ENCODE measurements at regions not wholly inside any gene's neighbourhood (a gene's known extent, or its start where the extent isn't known, plus 50 kb on each side); places are given as distances from the start of the nearest gene placed in this dataset.

DNA sequence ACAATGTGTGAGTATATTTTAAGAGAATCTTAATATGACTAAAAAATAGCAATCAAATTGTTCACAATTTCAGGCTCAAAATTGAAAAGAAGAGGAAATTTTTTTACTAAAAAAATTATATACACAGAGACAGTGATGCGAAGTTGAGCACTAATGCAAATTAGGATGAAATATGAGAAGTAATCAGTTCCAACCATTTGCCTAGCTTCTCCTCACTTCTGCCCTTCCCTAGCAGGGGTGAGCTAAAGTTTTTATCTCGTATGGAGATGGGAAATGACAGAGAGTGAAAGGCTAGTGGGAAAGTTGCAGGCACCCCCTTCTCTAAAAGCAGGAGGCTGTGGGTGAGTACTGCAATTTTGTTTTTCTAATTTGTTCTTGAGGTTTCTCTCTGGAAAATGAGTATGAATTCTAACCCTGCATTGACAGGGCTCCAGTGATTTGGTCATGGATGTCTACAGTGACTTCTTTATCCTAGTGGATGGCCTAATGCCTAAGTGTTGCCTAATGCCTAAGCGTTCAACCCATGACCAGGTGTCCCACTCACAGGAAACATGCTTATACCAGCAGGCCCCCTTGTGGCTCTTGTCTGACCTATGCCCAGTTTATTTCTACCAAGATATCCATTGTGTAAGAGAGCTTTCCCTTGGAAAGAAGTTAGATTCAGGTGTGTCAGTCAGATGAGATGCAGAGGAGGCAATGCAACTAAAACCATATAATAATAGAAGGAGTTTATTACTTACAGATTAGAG lies 78.0 kb upstream of the HNMT start:
- TF ChIP-seq, protein P1, sequence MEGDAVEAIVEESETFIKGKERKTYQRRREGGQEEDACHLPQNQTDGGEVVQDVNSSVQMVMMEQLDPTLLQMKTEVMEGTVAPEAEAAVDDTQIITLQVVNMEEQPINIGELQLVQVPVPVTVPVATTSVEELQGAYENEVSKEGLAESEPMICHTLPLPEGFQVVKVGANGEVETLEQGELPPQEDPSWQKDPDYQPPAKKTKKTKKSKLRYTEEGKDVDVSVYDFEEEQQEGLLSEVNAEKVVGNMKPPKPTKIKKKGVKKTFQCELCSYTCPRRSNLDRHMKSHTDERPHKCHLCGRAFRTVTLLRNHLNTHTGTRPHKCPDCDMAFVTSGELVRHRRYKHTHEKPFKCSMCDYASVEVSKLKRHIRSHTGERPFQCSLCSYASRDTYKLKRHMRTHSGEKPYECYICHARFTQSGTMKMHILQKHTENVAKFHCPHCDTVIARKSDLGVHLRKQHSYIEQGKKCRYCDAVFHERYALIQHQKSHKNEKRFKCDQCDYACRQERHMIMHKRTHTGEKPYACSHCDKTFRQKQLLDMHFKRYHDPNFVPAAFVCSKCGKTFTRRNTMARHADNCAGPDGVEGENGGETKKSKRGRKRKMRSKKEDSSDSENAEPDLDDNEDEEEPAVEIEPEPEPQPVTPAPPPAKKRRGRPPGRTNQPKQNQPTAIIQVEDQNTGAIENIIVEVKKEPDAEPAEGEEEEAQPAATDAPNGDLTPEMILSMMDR (IDR thresholded peaks at IDR 0.05 in 8 of 11, conservative IDR thresholded peaks at IDR 0.05 in 3 of 11), result no peak
- no peak for TF ChIP-seq POLR2A (IDR thresholded peaks at IDR 0.05)
